GM23338 (cell line): ENCODE measurements at regions not wholly inside any gene's neighbourhood (a gene's known extent, or its start where the extent isn't known, plus 50 kb on each side); places are given as distances from the start of the nearest gene placed in this dataset.

ENCODE experiments used
- ATAC-seq: fragments of 200-7000 bp; cut with Tn5 transposase; 3 replicates; pipeline ENCODE4 v1.9.1; 2020
- DNase-seq: peaks from one replicate; pipeline ENCODE4 v3.0.0-alpha.2; 2015; ENCODE audit warnings: low spot score
- H2AFZ ChIP-seq: fragments of 200-600 bp; sonication (generic); 2 replicates; pipeline ENCODE4 v1.8.0; 2016; ENCODE audit warnings: antibody characterized with exemption, mild to moderate bottlenecking, moderate library complexity
- H3F3A ChIP-seq: fragments of 200-600 bp; sonication (generic); replicated peaks from 2 replicates; pipeline ENCODE4 v1.8.0; 2017; ENCODE audit warnings: antibody characterized with exemption, mixed run types, low read depth
- H3K27ac ChIP-seq: fragments of 200-600 bp; sonication (generic); 2 replicates; pipeline ENCODE4 v1.6.1; 2016; ENCODE audit warnings: low read depth
- H3K27me3 ChIP-seq: fragments of 200-600 bp; sonication (generic); 2 replicates; pipeline ENCODE4 v1.8.0; 2016; ENCODE audit warnings: mild to moderate bottlenecking, mixed run types, moderate library complexity; ENCODE audit not compliant: insufficient read depth
- H3K36me3 ChIP-seq: fragments of 200-600 bp; sonication (generic); 2 replicates; pipeline ENCODE4 v1.8.0; 2016; ENCODE audit warnings: mild to moderate bottlenecking; ENCODE audit not compliant: insufficient read depth
- H3K4me1 ChIP-seq: fragments of 200-600 bp; sonication (generic); 2 replicates; pipeline ENCODE4 v1.8.0; 2016; ENCODE audit warnings: mild to moderate bottlenecking, moderate library complexity; ENCODE audit not compliant: insufficient read depth
- H3K4me2 ChIP-seq: fragments of 200-600 bp; sonication (generic); 2 replicates; pipeline ENCODE4 v1.7.1; 2017; ENCODE audit warnings: mixed run types
- H3K4me3 ChIP-seq: fragments of 200-600 bp; sonication (generic); 2 replicates; pipeline ENCODE4 v1.6.1; 2016; ENCODE audit warnings: mixed run types
- H3K79me2 ChIP-seq: fragments of 200-600 bp; sonication (generic); replicated peaks from 2 replicates; pipeline ENCODE4 v1.8.0; 2017; ENCODE audit warnings: mild to moderate bottlenecking; ENCODE audit not compliant: insufficient read depth
- H3K9me2 ChIP-seq: fragments of 200-600 bp; sonication (generic); 2 replicates; pipeline ENCODE4 v1.8.0; 2017; ENCODE audit not compliant: insufficient read depth
- H4K20me1 ChIP-seq: fragments of 200-600 bp; sonication (generic); replicated peaks from 2 replicates; pipeline ENCODE4 v1.8.0; 2017; ENCODE audit warnings: mild to moderate bottlenecking; ENCODE audit not compliant: insufficient read depth
- H3K27ac Mint-ChIP-seq: 2 replicates; pipeline ENCODE4 v1.8.0; 2020; ENCODE audit warnings: inconsistent platforms, mild to moderate bottlenecking, moderate library complexity, mixed read lengths
- H3K27me3 Mint-ChIP-seq: 3 replicates; pipeline ENCODE4 v1.8.0; 2022; ENCODE audit warnings: low read depth, mild to moderate bottlenecking, moderate library complexity, mixed read lengths, inconsistent platforms; ENCODE audit not compliant: insufficient read depth, poor library complexity
- H3K36me3 Mint-ChIP-seq: 3 replicates; pipeline ENCODE4 v1.8.0; 2021; ENCODE audit warnings: low read depth, mild to moderate bottlenecking, inconsistent platforms, moderate library complexity, mixed read lengths
- H3K4me1 Mint-ChIP-seq: 3 replicates; pipeline ENCODE4 v1.8.0; 2020; ENCODE audit warnings: mild to moderate bottlenecking, inconsistent platforms, mixed read lengths
- H3K4me3 Mint-ChIP-seq: 3 replicates; pipeline ENCODE4 v1.8.0; 2021; ENCODE audit warnings: moderate library complexity, mild to moderate bottlenecking, inconsistent platforms, mixed read lengths
- H3K9me3 Mint-ChIP-seq: 3 replicates; pipeline ENCODE4 v1.8.0; 2020; ENCODE audit warnings: moderate library complexity, mild to moderate bottlenecking, inconsistent platforms, mixed read lengths
- CREB1 ChIP-seq: fragments of 250-450 bp; sonication (Bioruptor Pico); IDR thresholded peaks from 2 replicates; pipeline ENCODE4 v1.5.0; 2020; ENCODE audit warnings: low read depth, mild to moderate bottlenecking, moderate library complexity
- CTCF ChIP-seq, 2 experiments: fragments of 200-600 bp in 1 of 2; sonication (generic) in 1 of 2; conservative IDR thresholded peaks; 2 replicates each; pipeline versions ENCODE4 v1.5.1 to v1.6.1; 2016 to 2017; ENCODE audit warnings: antibody characterized with exemption in 2 of 2, low read depth in 2 of 2, mild to moderate bottlenecking in 2 of 2, moderate library complexity in 1 of 2
- ETS1 ChIP-seq: IDR thresholded peaks from 2 replicates; pipeline ENCODE4 v1.6.1; 2016; ENCODE audit warnings: antibody characterized with exemption
- EZH2 ChIP-seq: fragments of 200-600 bp; sonication (generic); IDR thresholded peaks from one replicate; pipeline ENCODE4 v1.8.0; 2017; ENCODE audit warnings: antibody characterized with exemption, mild to moderate bottlenecking, low read depth; ENCODE audit not compliant: unreplicated experiment
- EZH2phosphoT487 ChIP-seq: fragments of 200-600 bp; sonication (generic); IDR thresholded peaks from one replicate; pipeline ENCODE4 v1.8.1; 2018; ENCODE audit warnings: antibody characterized with exemption; ENCODE audit not compliant: unreplicated experiment
- JUNB ChIP-seq: IDR thresholded peaks from one replicate; pipeline ENCODE4 v1.6.1; 2016; ENCODE audit warnings: antibody characterized with exemption; ENCODE audit not compliant: unreplicated experiment
- NANOG ChIP-seq: IDR thresholded peaks from 2 replicates; pipeline ENCODE4 v1.6.1; 2016; ENCODE audit warnings: antibody characterized with exemption, borderline replicate concordance
- POLR2AphosphoS5 ChIP-seq: IDR thresholded peaks from 2 replicates; pipeline ENCODE4 v1.6.1; 2016; ENCODE audit warnings: antibody characterized with exemption, low read depth
- REST ChIP-seq: IDR thresholded peaks from one replicate; pipeline ENCODE4 v1.6.1; 2018; ENCODE audit warnings: antibody characterized with exemption; ENCODE audit not compliant: unreplicated experiment
- STAT1 ChIP-seq: IDR thresholded peaks from one replicate; pipeline ENCODE4 v1.6.1; 2016; ENCODE audit warnings: antibody characterized with exemption; ENCODE audit not compliant: unreplicated experiment
- ZNF114 ChIP-seq: fragments of 250-450 bp; sonication (Bioruptor Pico); IDR thresholded peaks from 2 replicates; pipeline ENCODE4 v1.5.0; 2020; ENCODE audit warnings: mild to moderate bottlenecking, moderate library complexity
- ZNF331 ChIP-seq: fragments of 250-450 bp; sonication (Bioruptor Pico); IDR thresholded peaks from 2 replicates; pipeline ENCODE4 v1.5.0; 2020; ENCODE audit warnings: low read depth, mild to moderate bottlenecking, moderate library complexity
- ZNF462 ChIP-seq: fragments of 250-450 bp; sonication (Bioruptor Pico); IDR thresholded peaks from 2 replicates; pipeline ENCODE4 v1.5.0; 2020; ENCODE audit warnings: mild to moderate bottlenecking, moderate library complexity

GRCh38 chr2:181117206-181117925, 137.0 kb downstream of the UBE2E3 start:
- no peak overlapping the region; the same call in 1 of the 2 replicates for H3K27ac Mint-ChIP-seq

More at GRCh38 chr2:181117206-181117925, 137.0 kb downstream of the UBE2E3 start:
- no peaks in the 10 kb centered on the region for H3F3A ChIP-seq
- no peak overlapping the region for H3K27ac ChIP-seq
- ATAC-seq: no peak
- H4K20me1 ChIP-seq: no peaks in the 10 kb centered on the region
- no peaks in the 10 kb centered on the region for H3K36me3 ChIP-seq
- TF ChIP-seq REST: no peak
- no peak for TF ChIP-seq ZNF462 (CRISPR knock-in tag)
- no peak for TF ChIP-seq ETS1
- no peak for TF ChIP-seq POLR2AphosphoS5
- no peak for TF ChIP-seq EZH2
- TF ChIP-seq STAT1: no peak
- TF ChIP-seq CREB1: no peak
- TF ChIP-seq EZH2phosphoT487: no peak
- no peak for TF ChIP-seq NANOG
- no peak for TF ChIP-seq CTCF (conservative IDR thresholded peaks at IDR 0.05; ENCODE audit: low read depth in 2 of 2)
- no peak for TF ChIP-seq ZNF114
- no peak for TF ChIP-seq JUNB
- no peak for TF ChIP-seq ZNF331
- Mint-ChIP-seq H3K4me3 (no peak overlapping the region), H3K36me3 (no peaks in the 10 kb centered on the region), H3K4me1 (no peaks in the 10 kb centered on the region), H3K27me3 (no peaks in the 10 kb centered on the region), H3K9me3 (no peaks in the 10 kb centered on the region)
- H3K4me3 ChIP-seq: no peak overlapping the region
- H3K4me1 ChIP-seq: no peaks in the 10 kb centered on the region
- no peaks in the 10 kb centered on the region for H3K9me2 ChIP-seq
- no peaks in the 10 kb centered on the region for H3K79me2 ChIP-seq
- no peak overlapping the region for H3K4me2 ChIP-seq
- peak overlapping the region; percentile 60; the same call in 1 of the 2 replicates for H2AFZ ChIP-seq
- no peaks in the 10 kb centered on the region for H3K27me3 ChIP-seq
- DNase-seq: no peak
